ENCODE measurements at regions not wholly inside any gene's neighbourhood (a gene's known extent, or its start where the extent isn't known, plus 50 kb on each side); places are given as distances from the start of the nearest gene placed in this dataset.
"Not testable (repeated sequence)": the region's sequence is repeated elsewhere in the genome, so short reads cannot be mapped to it uniquely, and the experiment has no call there.

- DNase-seq = no peak
These were observed 1298.8 kb downstream of the PLA2G4A start for GRCh38 chr1:188127507-188127906.

GRCh38 chr1:188128761-188129160, 1300.0 kb downstream of the PLA2G4A start:
- no peak for DNase-seq

GRCh38 chr1:188129856-188130838, 1301.4 kb downstream of the PLA2G4A start:
- DNase-seq = no peak

- DNase-seq = no peak
These were observed 1308.5 kb downstream of the PLA2G4A start for GRCh38 chr1:188137221-188137620.

- no peak for DNase-seq
These were observed 1312.2 kb downstream of the PLA2G4A start for GRCh38 chr1:188140958-188141357.

- DNase-seq = no peak
These were observed 1325.4 kb downstream of the PLA2G4A start for GRCh38 chr1:188154196-188154595.

- DNase-seq = no peak
These were observed 1326.0 kb downstream of the PLA2G4A start for GRCh38 chr1:188154761-188155160.

- DNase-seq = no peak
These were observed 1326.5 kb downstream of the PLA2G4A start for GRCh38 chr1:188155261-188155660.

GRCh38 chr1:188164459-188164858, 1335.7 kb downstream of the PLA2G4A start:
- DNase-seq = no peak

GRCh38 chr1:188166654-188167053, 1337.9 kb downstream of the PLA2G4A start:
- DNase-seq = no peak

- DNase-seq = no peak
These were observed 1341.2 kb downstream of the PLA2G4A start for GRCh38 chr1:188169971-188170370.

GRCh38 chr1:188170411-188170810, 1341.7 kb downstream of the PLA2G4A start:
- no peak for DNase-seq

GRCh38 chr1:188170935-188171334, 1342.2 kb downstream of the PLA2G4A start:
- DNase-seq = no peak

GRCh38 chr1:188182063-188182462, 1353.3 kb downstream of the PLA2G4A start:
- DNase-seq = not testable (repeated sequence)

GRCh38 chr1:188188317-188188716, 1359.6 kb downstream of the PLA2G4A start:
- no peak for DNase-seq

- DNase-seq = no peak
These were observed 1366.2 kb downstream of the PLA2G4A start for GRCh38 chr1:188194916-188195315.

GRCh38 chr1:188218289-188218688, 1389.5 kb downstream of the PLA2G4A start:
- no peak for DNase-seq

GRCh38 chr1:188220051-188220450, 1391.3 kb downstream of the PLA2G4A start:
- no peak for DNase-seq

GRCh38 chr1:188224263-188224662, 1395.5 kb downstream of the PLA2G4A start:
- DNase-seq = no peak

- no peak for DNase-seq
These were observed 1397.2 kb downstream of the PLA2G4A start for GRCh38 chr1:188225975-188226374.

- no peak for DNase-seq
These were observed 1399.9 kb downstream of the PLA2G4A start for GRCh38 chr1:188228623-188229022.

GRCh38 chr1:188237573-188238348, 1409.0 kb downstream of the PLA2G4A start:
- DNase-seq = no peak

- no peak for DNase-seq
These were observed 1412.1 kb downstream of the PLA2G4A start for GRCh38 chr1:188240772-188241406.
